IPS DF 4.7 (cell line): ENCODE measurements at regions not wholly inside any gene's neighbourhood (a gene's known extent, or its start where the extent isn't known, plus 50 kb on each side); places are given as distances from the start of the nearest gene placed in this dataset.

ENCODE experiments used
- DNase-seq: peaks from one replicate; pipeline ENCODE4 v3.0.0-alpha.2; 2013; ENCODE audit warnings: low spot score; ENCODE audit errors: extremely low read depth

DNA sequence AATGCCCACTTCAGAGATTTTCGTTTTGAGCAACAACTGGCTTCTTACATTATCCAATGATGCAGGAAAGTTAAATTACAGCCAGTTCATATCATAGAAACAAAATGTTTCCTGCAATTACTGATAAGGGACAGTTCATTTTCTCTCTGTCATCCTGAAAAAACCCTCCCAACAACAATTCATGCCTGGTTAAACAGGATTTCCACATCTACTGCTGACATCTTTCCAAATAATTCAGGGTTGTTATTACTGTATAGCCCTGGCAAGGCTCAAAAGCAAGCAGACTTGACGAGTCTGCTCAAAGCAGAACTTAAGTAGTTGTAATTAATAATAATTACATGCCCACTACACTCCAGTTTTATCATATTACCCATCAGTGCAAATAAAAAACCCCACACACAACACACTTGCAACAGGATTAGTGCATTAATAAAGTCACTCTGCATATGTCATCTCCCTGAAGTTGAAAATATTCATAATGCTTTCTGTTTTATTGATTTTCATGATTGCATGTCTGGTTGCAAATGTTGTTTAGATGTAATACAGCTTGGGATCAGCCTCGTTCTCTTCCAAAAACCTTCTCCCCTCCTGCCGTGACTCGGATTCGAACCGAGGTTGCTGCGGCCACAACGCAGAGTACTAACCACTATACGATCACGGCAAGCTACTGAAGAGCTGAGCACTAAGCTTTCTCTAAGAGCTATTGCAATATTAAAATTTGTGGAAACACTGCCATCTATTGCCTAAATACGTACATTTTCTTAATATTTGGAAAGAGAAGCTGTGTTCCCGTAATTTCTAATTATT lies 119.6 kb upstream of the NFIB start:
- no peak for DNase-seq

GRCh38 chr9:14432666-14433350 lies 118.9 kb upstream of the NFIB start:
- DNase-seq: no peak

DNA sequence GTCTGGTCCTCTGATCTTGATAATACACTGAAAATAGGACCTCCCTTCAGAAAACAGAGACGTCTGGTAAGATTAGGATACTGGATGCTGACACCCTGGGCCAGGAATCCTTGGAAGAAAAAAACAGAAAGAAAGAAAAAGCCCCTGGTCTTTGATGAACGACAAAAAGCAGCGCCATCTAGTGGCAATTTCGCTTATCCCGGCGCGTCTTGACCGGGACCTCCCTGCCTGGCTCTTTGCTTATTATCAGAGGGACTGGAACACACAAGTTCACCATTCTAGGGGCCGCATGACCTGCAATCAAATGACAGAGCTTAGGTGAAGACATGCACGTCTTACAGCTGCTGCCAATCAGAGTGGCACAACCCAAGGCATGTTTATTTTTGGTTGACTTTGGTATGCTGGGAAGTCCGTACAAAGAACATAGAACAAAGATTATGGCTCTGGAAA lies 114.9 kb upstream of the NFIB start:
- DNase-seq: peak; percentile 81

DNA sequence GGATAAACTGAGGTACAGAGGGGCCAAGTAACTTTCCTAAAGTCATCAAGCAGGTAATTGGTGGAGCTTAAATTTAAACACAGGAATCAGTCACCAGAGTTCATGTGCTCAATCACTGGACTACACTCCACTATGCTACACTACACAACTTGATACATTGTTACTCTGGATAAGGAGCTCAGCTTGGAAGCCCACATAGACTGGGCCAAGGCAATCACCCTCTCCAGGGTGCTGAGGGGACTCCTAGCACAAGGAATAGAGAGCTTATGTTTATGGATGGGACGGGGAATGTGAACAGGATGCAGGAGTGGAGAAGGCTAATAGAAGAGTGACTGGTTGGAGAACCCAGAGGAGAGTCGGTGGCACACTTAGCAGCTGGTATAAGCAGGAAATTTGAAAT lies 113.5 kb upstream of the NFIB start:
- DNase-seq: no peak

GRCh38 chr9:14424983-14425382 lies 111.0 kb upstream of the NFIB start:
- DNase-seq: no peak

GRCh38 chr9:14424289-14424688 lies 110.3 kb upstream of the NFIB start:
- no peak for DNase-seq

DNA sequence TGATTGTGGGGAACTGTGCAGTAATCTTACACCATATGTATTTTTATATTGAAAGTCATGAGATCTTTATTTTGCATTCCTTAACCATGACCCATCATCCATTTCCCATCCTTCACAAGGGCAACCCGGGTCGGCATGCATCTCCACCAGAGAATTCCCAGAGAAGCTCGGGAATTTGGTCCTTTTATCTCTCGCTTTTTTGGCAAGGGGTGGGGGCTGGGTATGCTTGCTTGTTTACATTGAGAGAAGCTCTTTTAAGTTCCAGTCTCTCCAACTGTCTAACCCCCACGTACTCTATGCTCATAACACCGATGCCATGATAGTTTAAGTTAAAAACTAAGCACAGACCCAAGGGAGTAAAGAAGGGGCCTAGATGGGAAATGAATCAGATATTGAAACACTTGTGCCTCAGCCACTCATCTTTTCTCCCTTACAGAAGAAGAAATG lies 109.9 kb upstream of the NFIB start:
- no peak for DNase-seq

DNA sequence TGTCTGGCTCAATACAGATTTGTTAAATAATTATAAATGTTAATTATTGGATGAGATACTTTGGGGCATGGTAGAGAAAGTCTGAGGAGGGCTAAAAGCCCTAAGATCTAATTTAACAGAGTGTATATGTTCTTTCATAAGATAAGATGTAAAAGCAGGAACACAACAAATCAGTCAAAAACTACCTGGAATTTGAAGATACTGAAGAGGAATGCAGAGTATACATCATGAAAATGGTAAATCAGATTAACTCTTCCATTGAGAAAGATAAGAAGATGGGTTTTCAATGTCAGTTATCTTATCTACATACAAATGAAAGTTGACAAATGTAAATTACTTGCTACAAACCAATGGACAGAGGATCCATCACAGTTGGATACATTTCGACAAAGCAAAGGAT lies 107.3 kb upstream of the NFIB start:
- DNase-seq: no peak

DNA sequence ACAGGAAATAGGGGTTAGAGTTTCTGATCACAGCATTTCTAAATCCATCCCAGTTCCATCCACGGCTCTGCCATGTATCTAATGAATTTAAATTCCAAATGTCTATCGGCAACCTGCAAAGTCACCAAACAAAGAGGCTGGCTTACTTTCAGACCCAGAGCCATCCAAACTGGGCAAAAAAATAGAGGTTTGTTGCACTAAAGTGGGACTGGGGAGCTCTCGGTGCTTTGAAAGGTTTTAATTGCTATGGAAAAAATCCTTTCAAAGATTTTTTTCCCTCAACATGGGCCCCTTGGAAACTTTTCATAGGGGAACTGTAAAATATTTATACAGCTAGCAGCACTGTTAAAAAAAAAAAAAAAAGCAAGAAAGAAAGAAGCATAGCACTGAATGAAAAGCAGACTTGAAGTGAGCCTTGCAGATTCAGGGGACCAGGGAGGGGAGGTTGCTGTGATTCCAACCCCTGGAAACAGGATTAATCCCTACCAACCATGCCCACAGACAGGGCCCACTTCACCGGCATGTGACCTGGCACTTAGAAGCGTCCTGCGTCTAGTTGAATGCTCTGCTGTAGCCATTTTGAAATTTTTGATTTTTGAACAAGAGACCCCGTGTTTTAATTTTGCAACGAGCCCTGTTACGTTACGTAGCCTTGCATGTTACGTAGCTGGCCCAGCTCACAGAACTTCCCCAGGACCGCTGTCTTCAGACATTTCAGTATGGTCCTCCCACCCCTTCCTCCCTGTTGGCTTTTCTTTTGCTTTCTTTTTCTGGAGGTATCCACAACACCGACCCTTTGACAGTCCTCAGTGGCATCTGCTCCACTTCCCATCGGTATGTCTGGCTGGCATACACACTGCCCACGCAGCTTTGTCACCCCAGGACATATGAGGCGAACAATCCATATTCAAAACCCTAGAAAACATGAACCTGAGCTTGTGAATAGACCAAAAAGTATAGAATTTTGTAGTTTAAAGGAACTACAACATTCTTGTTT lies 105.3 kb upstream of the NFIB start:
- no peak for DNase-seq

DNA sequence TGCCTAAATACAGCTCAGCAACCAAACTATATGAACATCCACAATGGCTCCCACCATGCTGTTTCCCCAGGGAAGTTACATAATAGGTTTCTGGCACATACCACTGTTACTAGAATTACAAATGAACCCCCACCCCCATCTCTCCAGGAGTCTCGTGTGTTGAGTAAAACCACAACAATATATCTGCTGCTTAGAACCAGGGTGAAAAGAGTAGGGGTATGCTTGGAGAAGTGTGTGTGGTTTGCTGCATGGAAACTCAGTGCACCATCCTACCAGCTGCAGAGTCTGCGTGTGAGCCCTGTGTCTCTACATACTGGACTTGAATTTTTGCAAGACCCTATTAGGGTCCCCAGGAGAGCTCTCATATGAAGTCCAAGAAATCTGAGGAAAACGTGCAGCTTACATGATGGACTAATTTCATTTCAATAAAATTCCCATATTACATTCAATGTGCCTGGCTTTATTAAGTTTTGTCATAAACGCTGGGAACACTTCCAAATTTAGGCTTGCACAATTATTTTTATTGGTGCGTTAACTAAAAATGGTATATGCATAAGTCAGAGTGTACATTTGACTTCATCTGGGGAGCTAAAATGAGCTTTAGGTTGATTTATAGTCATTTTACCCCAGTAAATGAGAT lies 104.5 kb upstream of the NFIB start:
- DNase-seq: no peak

- DNase-seq: no peak
Observed at GRCh38 chr9:14417237-14417636, 103.3 kb upstream of the NFIB start.

- DNase-seq: no peak
Observed at GRCh38 chr9:14415947-14416346, 102.0 kb upstream of the NFIB start.

DNA sequence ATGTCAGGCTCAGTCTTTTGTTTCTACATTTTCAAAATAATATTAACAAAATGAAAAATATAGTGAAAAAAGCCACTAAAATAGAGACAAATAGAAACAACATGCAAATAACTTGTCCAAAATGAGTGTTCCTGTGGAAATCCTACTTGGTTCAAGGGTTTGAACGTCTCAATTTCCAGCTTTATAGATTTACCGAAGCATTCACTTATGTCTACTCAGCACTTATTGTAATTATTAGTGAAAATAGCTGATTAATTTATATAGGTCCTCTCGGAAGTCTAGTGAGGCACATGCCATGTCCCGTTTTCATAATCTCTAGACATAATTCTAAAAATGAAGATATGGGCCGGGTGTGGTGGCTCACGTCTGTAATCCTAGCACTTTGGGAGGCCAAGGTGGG lies 99.9 kb upstream of the NFIB start:
- DNase-seq: no peak

DNA sequence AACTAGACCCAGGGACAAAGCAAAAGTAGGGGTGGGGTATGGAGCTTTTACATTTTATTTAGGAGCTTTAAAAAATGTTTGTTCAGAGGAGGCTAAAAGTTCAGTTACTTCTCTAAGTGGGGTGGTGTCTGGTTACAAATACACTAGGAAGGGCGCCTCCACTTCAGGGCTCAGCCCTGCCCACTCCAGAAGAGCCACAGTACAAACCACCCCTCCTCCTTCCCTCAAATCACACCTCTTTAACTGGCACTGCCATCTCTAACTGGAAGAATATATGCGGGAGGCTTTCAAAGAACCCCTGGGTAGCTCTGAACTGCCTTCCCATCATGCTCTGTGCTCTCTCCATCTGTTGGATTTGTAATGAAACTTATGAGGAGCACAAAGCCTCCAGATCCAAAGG lies 98.8 kb upstream of the NFIB start:
- DNase-seq: no peak

DNA sequence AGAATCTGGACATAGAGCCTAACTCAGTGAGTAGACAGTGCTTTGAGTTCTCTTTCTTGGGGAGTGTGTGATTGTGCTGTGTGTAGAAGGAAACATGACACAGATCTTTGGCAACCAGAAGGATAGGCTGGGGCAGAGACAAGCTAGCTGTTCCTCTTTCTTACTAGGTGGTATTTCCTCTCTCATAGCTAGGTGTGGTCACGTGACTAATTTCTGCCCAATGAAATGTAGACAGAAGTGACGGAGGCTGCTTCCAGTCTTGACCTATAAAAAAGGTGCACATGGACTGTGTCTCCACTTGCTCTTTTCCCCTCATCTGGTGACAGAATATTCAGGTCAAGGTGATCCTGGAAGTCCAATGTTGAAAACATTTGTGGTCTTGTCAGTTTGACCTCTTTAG lies 92.5 kb upstream of the NFIB start:
- no peak for DNase-seq

DNA sequence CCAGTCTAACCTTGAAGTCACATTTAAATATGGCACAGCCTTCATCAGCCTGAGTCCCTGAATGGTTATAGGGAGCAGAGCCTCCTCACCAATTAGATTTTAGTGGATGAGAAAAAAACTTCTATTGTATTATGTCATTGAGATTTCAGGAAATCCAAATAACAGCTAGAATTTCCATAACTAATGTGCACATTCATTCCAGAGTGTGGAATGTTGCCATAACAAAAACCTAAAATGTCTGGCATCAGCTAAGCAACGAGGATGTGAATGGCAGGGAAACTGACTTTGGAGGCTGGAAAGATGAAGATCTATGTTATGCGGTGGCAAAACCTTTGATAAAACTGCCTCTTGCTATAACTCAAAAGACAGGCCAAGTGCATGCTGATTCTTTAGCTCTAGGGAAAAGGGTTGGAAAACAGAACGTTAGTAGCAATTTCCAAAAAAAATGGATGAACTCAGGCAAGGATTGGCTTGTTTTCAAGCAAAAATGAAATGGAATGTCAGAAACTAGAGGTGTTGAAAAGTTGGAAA lies 91.3 kb upstream of the NFIB start:
- no peak for DNase-seq

- DNase-seq: no peak
Observed at GRCh38 chr9:14403081-14403480, 89.1 kb upstream of the NFIB start.

GRCh38 chr9:14402583-14402982 lies 88.6 kb upstream of the NFIB start:
- no peak for DNase-seq

GRCh38 chr9:14401911-14402310 lies 88.0 kb upstream of the NFIB start:
- DNase-seq: no peak

DNA sequence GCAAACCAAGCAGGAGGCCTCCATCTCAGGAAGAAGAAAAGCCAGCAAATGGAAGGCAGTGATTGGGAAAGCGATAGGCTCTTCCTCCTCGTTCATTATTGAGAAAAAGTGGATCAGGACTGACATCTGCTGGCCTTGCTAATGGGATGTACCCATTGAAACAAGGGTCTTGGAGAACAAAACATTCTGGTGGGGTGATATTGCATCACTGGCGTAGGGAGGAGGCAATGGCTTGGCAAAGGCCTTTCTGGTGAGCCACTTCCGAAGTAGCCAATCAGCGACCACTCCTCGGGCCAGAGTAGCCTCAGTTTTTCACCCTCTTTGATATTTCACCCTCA lies 86.7 kb upstream of the NFIB start:
- peak; percentile 91 for DNase-seq
